Kasumi-1 (cell line): ENCODE measurements at regions not wholly inside any gene's neighbourhood (a gene's known extent, or its start where the extent isn't known, plus 50 kb on each side); places are given as distances from the start of the nearest gene placed in this dataset.

Experiments
- DNase-seq, 2 experiments: peaks; one replicate each; lab custom pipeline; 2025; lab: John Stamatoyannopoulos, UW

DNA sequence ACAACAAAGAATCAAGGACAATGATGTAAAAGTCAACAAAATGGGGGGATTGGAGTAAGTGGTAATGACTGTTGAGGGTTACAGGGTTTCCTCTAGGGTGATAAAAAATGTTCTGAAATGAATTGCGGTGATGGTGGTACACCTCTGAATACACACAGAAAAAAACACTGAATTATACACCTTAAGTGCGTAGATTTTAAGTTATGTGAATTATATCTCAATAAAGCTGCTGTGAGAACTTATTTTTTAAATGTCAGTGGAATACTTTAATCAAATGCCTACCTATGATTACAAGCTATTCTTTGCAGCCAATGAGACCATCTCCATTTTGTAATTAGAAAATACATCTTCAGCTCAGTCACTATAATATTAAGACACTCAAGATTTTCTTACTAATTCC lies 53.5 kb downstream of the ZNF608 start:
- DNase-seq, result no peak

DNA sequence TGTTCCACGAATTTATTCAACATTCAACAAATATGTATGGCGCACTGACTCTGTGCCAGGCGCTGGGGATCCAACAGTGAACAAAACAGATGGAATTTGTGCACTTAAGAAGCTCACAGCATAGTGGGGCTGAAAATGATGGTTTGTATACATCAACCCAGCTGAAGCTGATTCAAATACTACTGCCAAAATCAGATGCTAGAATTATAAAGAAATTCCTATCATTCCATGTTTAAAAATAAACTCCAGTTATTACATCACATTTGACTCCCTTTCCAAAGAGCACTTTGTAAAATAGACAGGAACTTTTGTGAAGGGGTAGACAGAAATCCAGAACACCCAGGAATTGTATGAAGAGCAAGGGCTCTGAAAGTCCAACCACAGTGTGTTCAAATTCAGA lies 54.1 kb downstream of the ZNF608 start:
- DNase-seq, result no peak

DNA sequence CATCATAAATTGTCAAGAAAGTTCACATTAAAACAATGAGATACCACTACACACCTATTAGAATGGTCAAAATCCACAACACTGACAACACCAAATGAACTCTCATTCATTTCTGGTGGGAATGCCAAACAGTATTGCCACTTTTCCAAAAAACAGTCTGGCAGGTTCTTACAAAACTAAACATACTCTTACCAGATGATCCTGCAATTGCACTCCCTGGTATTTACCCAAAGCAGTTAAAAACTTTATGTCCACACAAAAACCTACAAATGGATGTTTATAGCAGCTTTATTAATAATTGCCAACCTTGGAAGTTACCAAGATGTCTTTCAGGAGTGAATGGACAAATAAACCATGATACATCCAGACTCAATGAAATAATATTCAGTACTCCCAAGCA lies 56.8 kb downstream of the ZNF608 start:
- DNase-seq, result no peak

DNA sequence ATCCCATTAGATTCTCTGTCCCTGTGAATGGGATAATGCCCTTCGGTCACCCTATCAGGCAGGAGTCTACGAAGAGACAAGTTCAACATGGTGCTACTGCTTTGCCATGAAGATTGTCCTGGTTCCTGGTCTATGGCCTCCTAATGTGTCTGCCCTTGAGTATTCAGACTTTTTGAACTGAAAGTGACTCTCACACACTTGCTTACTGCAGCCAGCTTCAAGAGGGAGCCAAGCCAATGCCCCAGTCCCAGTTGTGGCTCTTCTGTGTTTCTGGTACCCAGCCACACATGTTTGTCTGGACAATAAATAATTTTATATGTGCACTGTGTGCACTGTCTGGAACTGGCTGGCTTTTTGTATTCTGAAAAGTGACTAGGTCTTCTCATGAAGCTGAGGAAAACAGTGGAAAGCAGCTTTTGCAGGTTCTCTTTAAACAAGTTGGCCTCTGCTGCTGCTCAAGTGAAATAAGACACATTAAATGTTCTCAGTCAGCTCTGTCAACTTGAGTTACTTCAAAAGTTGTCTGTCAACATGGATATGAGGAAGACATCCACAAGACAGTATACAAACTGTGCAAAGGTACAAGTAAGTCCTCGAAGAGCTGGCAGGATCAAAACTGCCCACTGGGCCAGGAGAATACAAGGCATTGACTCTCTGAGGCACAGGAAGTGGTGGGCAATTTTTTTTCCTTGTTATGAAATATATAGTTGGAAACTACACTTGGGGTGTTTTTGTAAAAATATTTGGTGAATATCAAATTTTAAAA lies 60.0 kb downstream of the ZNF608 start:
- DNase-seq, result no peak

DNA sequence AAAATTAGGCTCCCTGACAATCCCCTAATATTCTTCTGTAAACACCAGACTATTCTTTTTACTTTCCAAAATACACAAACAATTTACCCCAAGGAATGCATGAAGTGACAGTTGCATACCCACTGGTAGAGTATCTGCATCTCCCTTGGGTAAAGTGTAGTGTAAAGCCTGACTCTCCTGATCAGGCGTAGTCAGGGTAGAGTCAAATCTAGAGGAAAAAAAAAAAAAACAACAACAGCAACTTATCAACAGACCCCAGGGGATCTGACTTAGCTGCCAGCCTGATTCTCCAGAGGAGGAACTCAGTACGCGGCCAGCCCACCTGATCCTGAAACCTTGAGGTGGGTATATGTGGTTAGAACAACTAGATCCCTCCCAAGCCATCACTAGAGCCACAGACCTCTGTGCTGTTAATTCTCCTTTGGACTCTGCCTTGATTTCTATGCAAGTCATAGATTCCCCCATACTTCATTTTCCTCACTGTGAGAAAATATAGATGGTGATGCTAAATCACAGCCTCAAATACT lies 61.0 kb downstream of the ZNF608 start:
- no peak for DNase-seq

DNA sequence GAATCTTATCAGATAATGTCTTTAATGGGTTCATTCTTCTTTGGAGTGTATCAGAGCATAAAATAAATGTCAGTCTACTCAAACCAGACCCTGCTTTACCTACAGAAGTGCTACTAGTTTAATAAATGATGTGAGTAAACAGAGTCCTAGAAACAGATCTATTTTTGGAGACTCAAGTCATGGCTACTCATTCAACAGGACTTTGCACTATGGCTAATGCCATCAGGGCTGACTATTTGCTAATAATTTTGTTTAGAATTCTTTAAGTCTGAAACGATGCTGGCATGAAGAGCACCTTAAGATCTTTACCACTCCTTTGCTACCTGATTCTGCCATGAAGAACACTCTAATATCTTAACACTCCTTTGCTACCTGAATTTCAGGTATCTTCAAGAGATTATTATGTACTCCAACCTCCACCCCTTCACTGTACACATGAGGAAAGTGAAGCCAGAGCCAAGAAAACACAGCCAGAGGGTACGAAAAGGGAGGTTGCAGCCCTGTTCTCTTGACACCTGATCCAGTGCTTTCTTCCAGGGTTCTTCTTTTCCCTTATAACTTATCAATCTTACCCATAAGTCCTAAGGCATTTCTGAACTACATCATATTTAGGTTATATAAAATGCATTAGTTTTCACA lies 62.4 kb downstream of the ZNF608 start:
- DNase-seq, result no peak

DNA sequence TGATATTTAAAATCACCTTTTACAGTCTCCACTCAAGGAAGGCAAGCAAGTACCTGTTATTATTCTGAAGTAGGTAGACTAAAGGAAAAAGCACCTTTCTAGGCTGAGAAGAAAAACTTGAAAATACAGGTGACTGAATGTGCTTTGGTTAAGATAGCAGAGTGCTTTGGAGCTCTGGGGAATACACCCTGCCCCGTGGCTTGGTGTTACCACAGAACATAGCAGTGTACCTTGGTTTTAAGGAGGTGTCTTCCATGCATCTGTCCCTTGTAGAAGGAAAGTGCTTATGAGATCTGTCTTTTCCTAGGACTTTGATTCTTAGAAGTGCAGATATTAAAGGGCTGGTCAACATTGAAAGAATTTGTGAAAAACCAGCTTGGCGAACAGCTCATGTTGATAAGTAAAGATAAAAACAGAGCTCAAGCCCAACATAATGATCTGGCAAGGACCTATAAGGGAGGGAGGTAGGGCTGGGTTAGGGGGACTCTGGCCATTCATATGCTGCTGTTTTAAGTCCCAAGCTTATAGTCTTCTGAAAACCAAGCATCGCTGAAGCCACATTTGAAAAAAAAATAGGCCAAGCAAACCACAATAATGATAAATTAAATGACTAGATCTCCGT lies 66.8 kb downstream of the ZNF608 start:
- DNase-seq, result no peak

GRCh38 chr5:124678922-124679519 lies 67.4 kb downstream of the ZNF608 start:
- no peak for DNase-seq

- no peak for DNase-seq
Measured at GRCh38 chr5:124678468-124678867, 68.0 kb downstream of the ZNF608 start.

- DNase-seq, result no peak
Measured at GRCh38 chr5:124677374-124678351, 68.8 kb downstream of the ZNF608 start.

- no peak for DNase-seq
Measured at GRCh38 chr5:124675931-124676846, 70.2 kb downstream of the ZNF608 start.

DNA sequence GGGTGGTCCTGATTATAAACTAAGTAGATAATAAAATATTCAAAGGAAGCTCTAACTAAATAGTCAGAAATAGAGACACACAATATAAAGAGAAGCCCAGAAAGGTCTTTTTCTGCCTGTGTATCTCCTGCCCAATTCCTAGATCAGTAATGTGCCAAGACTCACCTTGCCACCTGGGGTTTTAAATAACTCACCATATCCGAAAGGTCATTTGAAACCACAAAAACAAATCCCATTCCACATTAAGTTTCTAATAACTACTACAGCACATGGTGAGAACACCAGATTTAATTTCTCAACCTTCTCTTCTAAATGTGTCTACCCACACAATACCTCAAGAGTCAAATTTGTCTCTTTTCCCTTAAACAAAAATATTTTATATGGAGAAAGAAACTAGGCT lies 75.2 kb downstream of the ZNF608 start:
- no peak for DNase-seq

DNA sequence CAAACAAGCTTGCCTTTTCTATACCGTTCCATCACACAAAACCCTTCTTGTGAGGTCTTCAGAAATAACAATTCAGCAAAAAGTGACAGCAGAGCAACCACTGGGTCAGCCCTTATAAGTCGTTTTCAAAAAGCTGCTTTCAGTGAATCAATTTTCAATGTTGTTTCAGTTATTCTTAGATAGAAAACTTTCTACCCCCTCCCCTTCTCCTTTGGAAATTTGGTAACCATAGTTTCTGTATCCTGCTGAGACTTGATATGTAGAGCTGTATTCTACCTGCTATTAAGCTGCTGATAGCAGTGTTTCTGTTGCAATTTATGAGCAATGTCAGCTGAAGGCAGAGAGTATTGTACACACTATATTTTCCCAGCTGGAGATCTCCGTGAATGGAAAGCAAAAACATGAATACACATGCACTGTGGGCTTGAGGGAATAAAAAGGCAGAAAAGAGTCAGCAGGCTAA lies 75.7 kb downstream of the ZNF608 start:
- DNase-seq, result no peak

GRCh38 chr5:124669956-124670721 lies 76.3 kb downstream of the ZNF608 start:
- no peak for DNase-seq

DNA sequence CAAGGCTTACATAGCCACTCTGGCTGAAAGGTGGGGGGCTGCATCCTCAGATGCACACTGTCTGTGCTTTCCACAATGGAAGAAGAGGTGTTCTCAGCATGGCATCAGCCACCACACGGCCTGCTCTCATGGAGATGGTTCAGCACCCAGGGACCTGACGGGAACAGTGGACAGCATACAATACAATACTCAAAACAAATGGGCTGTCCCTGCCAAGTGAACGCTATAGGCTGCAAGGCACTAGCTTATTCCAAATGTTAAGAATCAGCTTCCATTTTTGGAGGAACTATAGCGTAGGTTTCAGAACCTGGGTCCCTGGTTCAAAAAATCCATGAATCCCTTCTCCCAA lies 77.2 kb downstream of the ZNF608 start:
- no peak for DNase-seq

- DNase-seq, result no peak
Measured at GRCh38 chr5:124668353-124669299, 77.8 kb downstream of the ZNF608 start.

GRCh38 chr5:124665625-124666024 lies 80.8 kb downstream of the ZNF608 start:
- no peak for DNase-seq

DNA sequence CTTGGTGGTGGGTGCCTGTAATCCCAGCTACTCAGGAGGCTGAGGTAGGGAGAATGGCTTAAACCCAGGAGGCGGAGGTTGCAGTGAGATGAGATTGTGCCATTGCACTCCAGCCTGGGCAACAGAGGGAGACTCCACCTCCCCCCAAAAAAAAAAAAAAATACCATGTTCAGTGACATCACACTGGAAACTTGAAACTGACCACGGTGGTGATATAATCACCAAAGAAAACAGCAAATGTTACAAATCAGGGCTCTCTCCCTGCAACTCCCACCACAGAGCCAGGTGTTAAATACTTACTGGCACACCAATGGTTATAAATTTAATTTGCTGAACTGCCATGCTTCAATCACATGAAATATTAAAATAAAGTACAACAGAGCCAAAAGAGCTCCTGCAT lies 81.4 kb downstream of the ZNF608 start:
- DNase-seq, result no peak
